HG03520 (cell line): ENCODE measurements at regions not wholly inside any gene's neighbourhood (a gene's known extent, or its start where the extent isn't known, plus 50 kb on each side); places are given as distances from the start of the nearest gene placed in this dataset.
"Not testable (repeated sequence)": the region's sequence is repeated elsewhere in the genome, so short reads cannot be mapped to it uniquely, and the experiment has no call there.

Source experiments
- ATAC-seq: cut with Tn5 transposase; IDR thresholded peaks from one replicate; pipeline ENCODE4 v1.9.1; 2021; ENCODE audit warnings: mild to moderate bottlenecking, moderate library complexity; ENCODE audit not compliant: unreplicated experiment

- no peak for ATAC-seq
These were observed 231.7 kb downstream of the SKIDA1 start for GRCh38 chr10:21293518-21294356.

- no peak for ATAC-seq
These were observed 232.5 kb downstream of the SKIDA1 start for GRCh38 chr10:21292763-21293517.

- no peak for ATAC-seq
These were observed 234.9 kb downstream of the SKIDA1 start for GRCh38 chr10:21290499-21291160.

GRCh38 chr10:21289961-21290360 is 235.5 kb downstream of the SKIDA1 start:
- ATAC-seq, result no peak

- ATAC-seq, result no peak
These were observed 236.2 kb downstream of the SKIDA1 start for GRCh38 chr10:21289271-21289670.

- ATAC-seq, result no peak
These were observed 239.6 kb downstream of the SKIDA1 start for GRCh38 chr10:21285742-21286331.

- no peak for ATAC-seq
These were observed 240.3 kb downstream of the SKIDA1 start for GRCh38 chr10:21285207-21285606.

- ATAC-seq, result no peak
These were observed 241.2 kb downstream of the SKIDA1 start for GRCh38 chr10:21284301-21284700.

- ATAC-seq, result not testable (repeated sequence)
These were observed 242.4 kb downstream of the SKIDA1 start for GRCh38 chr10:21283053-21283452.

GRCh38 chr10:21281765-21282484 is 243.6 kb downstream of the SKIDA1 start:
- no peak for ATAC-seq

- ATAC-seq, result no peak
These were observed 244.4 kb downstream of the SKIDA1 start for GRCh38 chr10:21280971-21281572.

- no peak for ATAC-seq
These were observed 245.4 kb downstream of the SKIDA1 start for GRCh38 chr10:21280037-21280436.

- no peak for ATAC-seq
These were observed 246.3 kb downstream of the SKIDA1 start for GRCh38 chr10:21279217-21279575.

GRCh38 chr10:21278491-21279216 is 246.8 kb downstream of the SKIDA1 start:
- peak; percentile 98 for ATAC-seq

GRCh38 chr10:21273400-21273968 is 252.0 kb downstream of the SKIDA1 start:
- no peak for ATAC-seq

- no peak for ATAC-seq
These were observed 252.7 kb downstream of the SKIDA1 start for GRCh38 chr10:21272643-21273399.

GRCh38 chr10:21270976-21271375 is 254.5 kb downstream of the SKIDA1 start:
- no peak for ATAC-seq

- ATAC-seq, result no peak
These were observed 256.2 kb downstream of the SKIDA1 start for GRCh38 chr10:21269289-21269688.
